ENCODE measurements at regions not wholly inside any gene's neighbourhood (a gene's known extent, or its start where the extent isn't known, plus 50 kb on each side); places are given as distances from the start of the nearest gene placed in this dataset.

DNA sequence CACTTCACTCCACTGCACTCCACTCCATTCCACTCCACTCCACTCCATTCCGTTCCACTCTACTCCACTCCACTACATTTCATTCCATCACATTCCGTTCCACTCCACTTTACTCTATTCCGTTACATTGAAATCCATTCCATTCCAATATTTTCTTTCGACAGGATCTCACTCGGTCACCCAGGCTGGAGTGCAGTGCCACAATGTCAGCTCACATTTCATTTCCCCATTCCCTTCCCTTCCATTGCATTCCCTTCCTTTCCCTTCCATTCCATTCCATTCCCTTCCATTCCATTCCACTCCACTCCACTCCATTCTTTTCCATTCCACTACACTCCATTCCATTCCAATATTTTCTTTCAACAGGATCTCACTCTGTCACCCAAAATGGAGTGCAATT is 1407.6 kb upstream of the USP9Y start:
- no peak overlapping the region for H3K4me3 ChIP-seq (ENCODE audit: low read length)
- no peak for DNase-seq (ENCODE audit: low read depth)
- TF ChIP-seq, protein P1, sequence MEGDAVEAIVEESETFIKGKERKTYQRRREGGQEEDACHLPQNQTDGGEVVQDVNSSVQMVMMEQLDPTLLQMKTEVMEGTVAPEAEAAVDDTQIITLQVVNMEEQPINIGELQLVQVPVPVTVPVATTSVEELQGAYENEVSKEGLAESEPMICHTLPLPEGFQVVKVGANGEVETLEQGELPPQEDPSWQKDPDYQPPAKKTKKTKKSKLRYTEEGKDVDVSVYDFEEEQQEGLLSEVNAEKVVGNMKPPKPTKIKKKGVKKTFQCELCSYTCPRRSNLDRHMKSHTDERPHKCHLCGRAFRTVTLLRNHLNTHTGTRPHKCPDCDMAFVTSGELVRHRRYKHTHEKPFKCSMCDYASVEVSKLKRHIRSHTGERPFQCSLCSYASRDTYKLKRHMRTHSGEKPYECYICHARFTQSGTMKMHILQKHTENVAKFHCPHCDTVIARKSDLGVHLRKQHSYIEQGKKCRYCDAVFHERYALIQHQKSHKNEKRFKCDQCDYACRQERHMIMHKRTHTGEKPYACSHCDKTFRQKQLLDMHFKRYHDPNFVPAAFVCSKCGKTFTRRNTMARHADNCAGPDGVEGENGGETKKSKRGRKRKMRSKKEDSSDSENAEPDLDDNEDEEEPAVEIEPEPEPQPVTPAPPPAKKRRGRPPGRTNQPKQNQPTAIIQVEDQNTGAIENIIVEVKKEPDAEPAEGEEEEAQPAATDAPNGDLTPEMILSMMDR (conservative IDR thresholded peaks at IDR 0.05; ENCODE audit: low read length) = no peak

DNA sequence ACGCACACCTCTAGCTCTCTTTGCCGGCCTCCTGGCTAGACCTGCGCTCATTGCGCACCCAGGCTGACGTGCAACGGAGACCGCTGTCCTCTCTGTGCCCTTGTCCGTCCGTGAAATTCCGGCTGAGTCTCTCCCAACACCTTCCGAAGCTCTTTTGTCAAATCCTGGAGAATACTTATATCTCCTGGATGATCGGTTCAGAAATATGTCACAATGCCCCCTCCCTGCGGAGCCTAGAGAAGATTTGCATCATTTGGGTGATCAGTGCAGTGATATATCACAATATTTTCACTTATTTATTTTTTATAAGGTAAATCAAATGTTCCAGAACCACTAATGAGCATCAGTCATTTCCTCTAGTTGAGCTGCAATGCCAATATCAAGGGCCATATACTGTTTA is 1366.9 kb upstream of the USP9Y start:
- TF ChIP-seq, protein P1 (conservative IDR thresholded peaks at IDR 0.05; ENCODE audit: low read length) = no peak
- peak; percentile 12 for DNase-seq (ENCODE audit: low read depth)
- no peak overlapping the region for H3K4me3 ChIP-seq (ENCODE audit: low read length)
